ENCODE measurements at regions not wholly inside any gene's neighbourhood (a gene's known extent, or its start where the extent isn't known, plus 50 kb on each side); places are given as distances from the start of the nearest gene placed in this dataset.

GRCh38 chr3:14329842-14330241 lies 72.6 kb upstream of the SLC6A6 start:
- no peaks in the 10 kb centered on the region for H3K36me3 Mint-ChIP-seq (ENCODE audit: low read depth)
- H3K27ac Mint-ChIP-seq, result no peak overlapping the region
- no peak for DNase-seq
- H3K4me3 Mint-ChIP-seq, result no peak overlapping the region
- H3K9me3 Mint-ChIP-seq, result no peaks in the 10 kb centered on the region
- H3K4me1 Mint-ChIP-seq (ENCODE audit: low read depth), result peaks cover 25% of the 10 kb centered on the region
- no peak for TF ChIP-seq CTCF (IDR thresholded peaks at IDR 0.05)
- H3K27me3 Mint-ChIP-seq (ENCODE audit: insufficient read depth), result peaks cover 3% of the 10 kb centered on the region

- Mint-ChIP-seq H3K4me1 (ENCODE audit: low read depth) (peaks cover 19% of the 10 kb centered on the region), H3K36me3 (ENCODE audit: low read depth) (no peaks in the 10 kb centered on the region), H3K27me3 (ENCODE audit: insufficient read depth) (peaks cover 3% of the 10 kb centered on the region), H3K9me3 (no peaks in the 10 kb centered on the region), H3K4me3 (no peak overlapping the region), H3K27ac (no peak overlapping the region)
- DNase-seq, result no peak
- no peak for TF ChIP-seq CTCF (IDR thresholded peaks at IDR 0.05)
These were observed 71.9 kb upstream of the SLC6A6 start for GRCh38 chr3:14330508-14330907.

GRCh38 chr3:14331251-14331650 lies 71.2 kb upstream of the SLC6A6 start:
- H3K9me3 Mint-ChIP-seq, result no peaks in the 10 kb centered on the region
- no peak overlapping the region for H3K4me3 Mint-ChIP-seq
- no peak for TF ChIP-seq CTCF (IDR thresholded peaks at IDR 0.05)
- H3K4me1 Mint-ChIP-seq (ENCODE audit: low read depth), result peaks cover 14% of the 10 kb centered on the region
- no peak for DNase-seq
- no peak overlapping the region for H3K27ac Mint-ChIP-seq
- peaks cover 7% of the 10 kb centered on the region for H3K27me3 Mint-ChIP-seq (ENCODE audit: insufficient read depth)
- no peaks in the 10 kb centered on the region for H3K36me3 Mint-ChIP-seq (ENCODE audit: low read depth)

GRCh38 chr3:14332392-14332791 lies 70.0 kb upstream of the SLC6A6 start:
- no peak overlapping the region for H3K4me3 Mint-ChIP-seq
- no peaks in the 10 kb centered on the region for H3K36me3 Mint-ChIP-seq (ENCODE audit: low read depth)
- DNase-seq, result no peak
- TF ChIP-seq CTCF (IDR thresholded peaks at IDR 0.05), result no peak
- peaks cover 14% of the 10 kb centered on the region for H3K4me1 Mint-ChIP-seq (ENCODE audit: low read depth)
- H3K9me3 Mint-ChIP-seq, result no peaks in the 10 kb centered on the region
- H3K27me3 Mint-ChIP-seq (ENCODE audit: insufficient read depth), result peaks cover 17% of the 10 kb centered on the region
- no peak overlapping the region for H3K27ac Mint-ChIP-seq

GRCh38 chr3:14333215-14333614 lies 69.2 kb upstream of the SLC6A6 start:
- Mint-ChIP-seq H3K27ac (no peak overlapping the region), H3K27me3 (ENCODE audit: insufficient read depth) (peaks cover 25% of the 10 kb centered on the region), H3K9me3 (no peaks in the 10 kb centered on the region), H3K4me3 (no peak overlapping the region), H3K36me3 (ENCODE audit: low read depth) (no peaks in the 10 kb centered on the region), H3K4me1 (ENCODE audit: low read depth) (peaks cover 14% of the 10 kb centered on the region)
- no peak for DNase-seq
- TF ChIP-seq CTCF (IDR thresholded peaks at IDR 0.05), result no peak

GRCh38 chr3:14333621-14334020 lies 68.8 kb upstream of the SLC6A6 start:
- Mint-ChIP-seq H3K36me3 (ENCODE audit: low read depth) (no peaks in the 10 kb centered on the region), H3K9me3 (no peaks in the 10 kb centered on the region), H3K4me1 (ENCODE audit: low read depth) (peaks cover 14% of the 10 kb centered on the region)

More at GRCh38 chr3:14333621-14334020, 68.8 kb upstream of the SLC6A6 start:
- TF ChIP-seq CTCF (IDR thresholded peaks at IDR 0.05), result no peak
- peaks cover 26% of the 10 kb centered on the region for H3K27me3 Mint-ChIP-seq (ENCODE audit: insufficient read depth)
- DNase-seq, result no peak
- H3K27ac Mint-ChIP-seq, result no peak overlapping the region
- no peak overlapping the region for H3K4me3 Mint-ChIP-seq
